ENCODE measurements at regions not wholly inside any gene's neighbourhood (a gene's known extent, or its start where the extent isn't known, plus 50 kb on each side); places are given as distances from the start of the nearest gene placed in this dataset.
"Not testable (repeated sequence)": the region's sequence is repeated elsewhere in the genome, so short reads cannot be mapped to it uniquely, and the experiment has no call there.

- H3K4me3 ChIP-seq (ENCODE audit: low read depth, poor library complexity, severe bottlenecking): no peak overlapping the region
- WGBS, 2 donors: 81 to 84% methylated on average over 9 of the region's 9 CpGs
- no peak for DNase-seq (ENCODE audit: low spot score in 2 of 2)
- intact Hi-C loops (cut with DNase I; ENCODE audit: low total_unique reads): no loop called here
- TF ChIP-seq POLR2A (IDR thresholded peaks at IDR 0.05): no peak
- TF ChIP-seq CTCF (IDR thresholded peaks at IDR 0.05): no peak
Observed at GRCh38 chr3:69659180-69659910, 79.9 kb upstream of the MITF start.

- WGBS, 2 donors: 31 to 32% methylated on average over 4 of the region's 4 CpGs
- no peak for TF ChIP-seq POLR2A (IDR thresholded peaks at IDR 0.05)
- no peak for TF ChIP-seq CTCF (IDR thresholded peaks at IDR 0.05)
- no peak for DNase-seq (ENCODE audit: low spot score in 2 of 2)
- H3K4me3 ChIP-seq (ENCODE audit: low read depth, poor library complexity, severe bottlenecking): no peak overlapping the region
- intact Hi-C loops (cut with DNase I; ENCODE audit: low total_unique reads): no loop called here
Observed at GRCh38 chr3:69658514-69659140, 80.6 kb upstream of the MITF start.

- 86 to 89% methylated on average over 3 of the region's 3 CpGs for WGBS, 2 donors
- H3K4me3 ChIP-seq (ENCODE audit: low read depth, poor library complexity, severe bottlenecking); intact Hi-C loops (cut with DNase I; ENCODE audit: low total_unique reads); DNase-seq (ENCODE audit: low spot score in 2 of 2): not testable (repeated sequence)
Observed at GRCh38 chr3:69657030-69657429, 82.2 kb upstream of the MITF start.

GRCh38 chr3:69651765-69652164, 87.5 kb upstream of the MITF start:
- WGBS, 2 donors: 90 to 94% methylated on average over 3 of the region's 3 CpGs
- intact Hi-C loops (cut with DNase I; ENCODE audit: low total_unique reads): no loop called here
- DNase-seq (ENCODE audit: low spot score in 2 of 2): no peak
- TF ChIP-seq POLR2A (IDR thresholded peaks at IDR 0.05): no peak
- TF ChIP-seq CTCF (IDR thresholded peaks at IDR 0.05): no peak
- no peak overlapping the region for H3K4me3 ChIP-seq (ENCODE audit: low read depth, poor library complexity, severe bottlenecking)

- no peak for TF ChIP-seq POLR2A (IDR thresholded peaks at IDR 0.05)
- TF ChIP-seq CTCF (IDR thresholded peaks at IDR 0.05): no peak
- no peak overlapping the region for H3K4me3 ChIP-seq (ENCODE audit: low read depth, poor library complexity, severe bottlenecking)
- WGBS, 2 donors: 13 to 18% methylated on average over 1 of the region's 1 CpG
- intact Hi-C loops (cut with DNase I; ENCODE audit: low total_unique reads): no loop called here
- DNase-seq (ENCODE audit: low spot score in 2 of 2): no peak
Observed at GRCh38 chr3:69650066-69650419, 89.2 kb upstream of the MITF start.

GRCh38 chr3:69649120-69650065, 89.9 kb upstream of the MITF start:
- DNase-seq (ENCODE audit: low spot score in 2 of 2): no peak
- no peak for TF ChIP-seq CTCF (IDR thresholded peaks at IDR 0.05)
- no peak for TF ChIP-seq POLR2A (IDR thresholded peaks at IDR 0.05)
- no peak overlapping the region for H3K4me3 ChIP-seq (ENCODE audit: low read depth, poor library complexity, severe bottlenecking)
- intact Hi-C loops (cut with DNase I; ENCODE audit: low total_unique reads): no loop called here
- 39 to 40% methylated on average over 7 of the region's 7 CpGs for WGBS, 2 donors
